SU-DHL-6 (cell line): ENCODE measurements at regions not wholly inside any gene's neighbourhood (a gene's known extent, or its start where the extent isn't known, plus 50 kb on each side); places are given as distances from the start of the nearest gene placed in this dataset.
"Not testable (repeated sequence)": the region's sequence is repeated elsewhere in the genome, so short reads cannot be mapped to it uniquely, and the experiment has no call there.

Experiments
- EZH2phosphoT487 ChIP-seq: fragments of 200-600 bp; sonication (generic), shearing (Covaris generic); conservative IDR thresholded peaks from 2 replicates; pipeline ENCODE4 v1.6.1; 2018; ENCODE audit warnings: mild to moderate bottlenecking, antibody characterized with exemption, low read length, moderate library complexity, mixed read lengths
- TF ChIP-seq, protein P1 (sequence below): fragments of 200-600 bp; sonication (generic); IDR thresholded peaks from one replicate; pipeline ENCODE4 v1.5.1; 2017; ENCODE audit warnings: antibody characterized with exemption, mild to moderate bottlenecking, low read length, moderate library complexity; ENCODE audit not compliant: insufficient read depth, poor library complexity, severe bottlenecking

- TF ChIP-seq, protein P1, sequence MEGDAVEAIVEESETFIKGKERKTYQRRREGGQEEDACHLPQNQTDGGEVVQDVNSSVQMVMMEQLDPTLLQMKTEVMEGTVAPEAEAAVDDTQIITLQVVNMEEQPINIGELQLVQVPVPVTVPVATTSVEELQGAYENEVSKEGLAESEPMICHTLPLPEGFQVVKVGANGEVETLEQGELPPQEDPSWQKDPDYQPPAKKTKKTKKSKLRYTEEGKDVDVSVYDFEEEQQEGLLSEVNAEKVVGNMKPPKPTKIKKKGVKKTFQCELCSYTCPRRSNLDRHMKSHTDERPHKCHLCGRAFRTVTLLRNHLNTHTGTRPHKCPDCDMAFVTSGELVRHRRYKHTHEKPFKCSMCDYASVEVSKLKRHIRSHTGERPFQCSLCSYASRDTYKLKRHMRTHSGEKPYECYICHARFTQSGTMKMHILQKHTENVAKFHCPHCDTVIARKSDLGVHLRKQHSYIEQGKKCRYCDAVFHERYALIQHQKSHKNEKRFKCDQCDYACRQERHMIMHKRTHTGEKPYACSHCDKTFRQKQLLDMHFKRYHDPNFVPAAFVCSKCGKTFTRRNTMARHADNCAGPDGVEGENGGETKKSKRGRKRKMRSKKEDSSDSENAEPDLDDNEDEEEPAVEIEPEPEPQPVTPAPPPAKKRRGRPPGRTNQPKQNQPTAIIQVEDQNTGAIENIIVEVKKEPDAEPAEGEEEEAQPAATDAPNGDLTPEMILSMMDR: not testable (repeated sequence)
- not testable (repeated sequence) for TF ChIP-seq EZH2phosphoT487
Observed at GRCh38 chr2:131812605-131813004, 284.9 kb downstream of the CCDC74A start.
